ENCODE measurements at regions not wholly inside any gene's neighbourhood (a gene's known extent, or its start where the extent isn't known, plus 50 kb on each side); places are given as distances from the start of the nearest gene placed in this dataset.

DNA sequence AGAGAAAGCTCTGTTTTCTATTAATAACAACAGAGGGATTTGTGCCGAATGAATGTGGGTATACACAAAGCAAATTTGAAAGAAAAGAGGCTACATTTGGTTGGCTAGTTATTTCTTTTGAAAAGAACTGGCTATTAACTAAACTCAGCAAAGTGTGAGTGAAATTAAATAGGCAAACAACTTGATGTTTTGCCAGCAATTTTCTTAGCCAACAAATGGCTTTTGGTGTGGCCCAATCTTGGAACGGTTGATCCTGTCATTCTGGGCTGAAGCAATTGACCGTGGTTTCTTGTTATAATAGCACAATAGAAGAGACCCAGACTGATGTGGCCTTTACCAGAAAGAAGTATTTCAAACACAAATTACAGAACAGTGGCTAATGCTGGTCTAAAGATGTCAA, 898.6 kb downstream of the KCNMA1 start:
- no peak overlapping the region for H2AFZ ChIP-seq (ENCODE audit: low read length)
- H3K36me3 ChIP-seq (ENCODE audit: insufficient read depth, low read length), result no peaks in the 10 kb centered on the region
- no peaks in the 10 kb centered on the region for H3K9me2 ChIP-seq (ENCODE audit: low read depth, low read length)
- no peaks in the 10 kb centered on the region for H3K9me3 ChIP-seq (ENCODE audit: low read length)
- no peak overlapping the region for H3K4me3 ChIP-seq (ENCODE audit: low read depth, low read length, poor library complexity, severe bottlenecking)
- no peak overlapping the region for H3K9ac ChIP-seq (ENCODE audit: low read length)
- H4K20me1 ChIP-seq (ENCODE audit: insufficient read depth, low read length), result no peaks in the 10 kb centered on the region
- no peak overlapping the region for H3K27ac ChIP-seq (ENCODE audit: low read depth, low read length, poor library complexity, severe bottlenecking)
- no peaks in the 10 kb centered on the region for H3F3A ChIP-seq (ENCODE audit: insufficient read depth, low read length)
- H3K4me2 ChIP-seq (ENCODE audit: low read length), result no peak overlapping the region
- no peak for TF ChIP-seq EZH2 (IDR thresholded peaks at IDR 0.05; ENCODE audit: borderline replicate concordance, low read length)
- TF ChIP-seq, protein P1, sequence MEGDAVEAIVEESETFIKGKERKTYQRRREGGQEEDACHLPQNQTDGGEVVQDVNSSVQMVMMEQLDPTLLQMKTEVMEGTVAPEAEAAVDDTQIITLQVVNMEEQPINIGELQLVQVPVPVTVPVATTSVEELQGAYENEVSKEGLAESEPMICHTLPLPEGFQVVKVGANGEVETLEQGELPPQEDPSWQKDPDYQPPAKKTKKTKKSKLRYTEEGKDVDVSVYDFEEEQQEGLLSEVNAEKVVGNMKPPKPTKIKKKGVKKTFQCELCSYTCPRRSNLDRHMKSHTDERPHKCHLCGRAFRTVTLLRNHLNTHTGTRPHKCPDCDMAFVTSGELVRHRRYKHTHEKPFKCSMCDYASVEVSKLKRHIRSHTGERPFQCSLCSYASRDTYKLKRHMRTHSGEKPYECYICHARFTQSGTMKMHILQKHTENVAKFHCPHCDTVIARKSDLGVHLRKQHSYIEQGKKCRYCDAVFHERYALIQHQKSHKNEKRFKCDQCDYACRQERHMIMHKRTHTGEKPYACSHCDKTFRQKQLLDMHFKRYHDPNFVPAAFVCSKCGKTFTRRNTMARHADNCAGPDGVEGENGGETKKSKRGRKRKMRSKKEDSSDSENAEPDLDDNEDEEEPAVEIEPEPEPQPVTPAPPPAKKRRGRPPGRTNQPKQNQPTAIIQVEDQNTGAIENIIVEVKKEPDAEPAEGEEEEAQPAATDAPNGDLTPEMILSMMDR (IDR thresholded peaks at IDR 0.05; ENCODE audit: low read length), result no peak
- H3K79me2 ChIP-seq (ENCODE audit: insufficient read depth, low read length), result no peaks in the 10 kb centered on the region
- no peaks in the 10 kb centered on the region for H3K27me3 ChIP-seq (ENCODE audit: insufficient read depth, low read length)
- no peaks in the 10 kb centered on the region for H3K4me1 ChIP-seq (ENCODE audit: insufficient read depth, low read length, severe bottlenecking)

DNA sequence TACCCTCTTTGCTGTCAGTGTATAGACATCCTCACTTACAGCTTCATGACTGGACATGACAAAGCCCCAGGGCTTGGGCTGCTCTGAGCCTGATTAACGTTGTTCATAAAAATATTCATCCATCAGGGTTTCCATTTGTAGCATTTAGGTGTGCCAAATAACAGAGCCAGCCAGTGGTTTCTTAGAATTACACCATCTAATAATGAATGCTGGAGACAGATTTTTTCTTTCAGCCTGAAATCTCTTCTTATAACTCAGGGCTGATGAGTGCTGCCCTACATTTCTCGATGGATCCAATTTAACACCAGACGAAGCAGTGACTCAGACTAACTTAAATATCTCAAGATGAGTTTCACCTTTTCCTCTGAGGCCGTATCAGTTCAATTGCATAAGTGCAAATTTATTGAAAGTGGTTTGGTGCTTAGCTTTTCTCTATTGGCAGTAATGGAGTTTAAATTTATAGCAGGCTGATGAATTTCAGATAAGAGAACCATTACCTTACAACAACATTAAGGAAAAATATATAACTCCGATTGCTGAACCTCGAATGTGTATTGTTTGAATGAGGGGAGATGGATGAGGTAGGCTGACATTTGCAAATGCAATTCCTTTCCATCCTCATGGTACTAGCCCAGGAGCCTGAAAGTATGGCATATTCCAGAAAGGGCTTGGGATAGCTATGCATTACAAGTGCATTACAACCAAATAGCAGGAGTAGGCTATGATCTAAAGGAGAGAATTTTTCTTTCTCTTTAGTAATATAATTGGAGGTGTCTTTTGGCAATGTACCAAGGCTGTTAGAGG, 900.6 kb downstream of the KCNMA1 start:
- no peaks in the 10 kb centered on the region for H3K36me3 ChIP-seq (ENCODE audit: insufficient read depth, low read length)
- no peaks in the 10 kb centered on the region for H3K9me2 ChIP-seq (ENCODE audit: low read depth, low read length)
- H3K4me2 ChIP-seq (ENCODE audit: low read length), result no peak overlapping the region
- no peaks in the 10 kb centered on the region for H4K20me1 ChIP-seq (ENCODE audit: insufficient read depth, low read length)
- no peak overlapping the region for H3K9ac ChIP-seq (ENCODE audit: low read length)
- TF ChIP-seq, protein P1 (IDR thresholded peaks at IDR 0.05; ENCODE audit: low read length), result no peak
- no peak for TF ChIP-seq EZH2 (IDR thresholded peaks at IDR 0.05; ENCODE audit: borderline replicate concordance, low read length)
- H3K27ac ChIP-seq (ENCODE audit: low read depth, low read length, poor library complexity, severe bottlenecking), result no peak overlapping the region
- H3F3A ChIP-seq (ENCODE audit: insufficient read depth, low read length), result no peaks in the 10 kb centered on the region
- no peaks in the 10 kb centered on the region for H3K4me1 ChIP-seq (ENCODE audit: insufficient read depth, low read length, severe bottlenecking)
- no peaks in the 10 kb centered on the region for H3K27me3 ChIP-seq (ENCODE audit: insufficient read depth, low read length)
- H2AFZ ChIP-seq (ENCODE audit: low read length), result no peak overlapping the region
- no peak overlapping the region for H3K4me3 ChIP-seq (ENCODE audit: low read depth, low read length, poor library complexity, severe bottlenecking)
- no peaks in the 10 kb centered on the region for H3K9me3 ChIP-seq (ENCODE audit: low read length)
- H3K79me2 ChIP-seq (ENCODE audit: insufficient read depth, low read length), result no peaks in the 10 kb centered on the region

DNA sequence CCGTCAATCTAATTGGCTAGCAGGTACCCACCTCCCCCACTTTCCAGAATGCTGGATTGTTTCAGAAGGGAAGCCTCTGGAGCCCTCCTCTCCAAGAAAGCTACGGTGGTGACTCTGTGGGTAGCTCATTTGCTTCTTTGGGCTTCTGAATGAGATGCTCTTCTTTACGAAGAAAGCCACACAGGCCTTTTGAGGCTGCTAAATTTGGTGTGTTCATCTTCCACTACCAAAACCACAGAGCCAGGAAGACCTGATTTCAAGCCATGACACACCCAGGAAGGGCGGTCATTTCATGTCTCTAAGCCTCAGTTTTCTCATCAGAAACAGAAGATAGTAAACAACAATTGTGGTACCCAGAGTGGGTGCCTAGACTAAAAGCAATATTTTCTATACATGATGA, 901.2 kb downstream of the KCNMA1 start:
- H3K9me2 ChIP-seq (ENCODE audit: low read depth, low read length), result no peaks in the 10 kb centered on the region
- no peak overlapping the region for H3K9ac ChIP-seq (ENCODE audit: low read length)
- no peak overlapping the region for H3K27ac ChIP-seq (ENCODE audit: low read depth, low read length, poor library complexity, severe bottlenecking)
- no peaks in the 10 kb centered on the region for H3K27me3 ChIP-seq (ENCODE audit: insufficient read depth, low read length)
- no peak overlapping the region for H3K4me3 ChIP-seq (ENCODE audit: low read depth, low read length, poor library complexity, severe bottlenecking)
- no peaks in the 10 kb centered on the region for H3F3A ChIP-seq (ENCODE audit: insufficient read depth, low read length)
- no peak for TF ChIP-seq EZH2 (IDR thresholded peaks at IDR 0.05; ENCODE audit: borderline replicate concordance, low read length)
- TF ChIP-seq, protein P1 (IDR thresholded peaks at IDR 0.05; ENCODE audit: low read length), result no peak
- H4K20me1 ChIP-seq (ENCODE audit: insufficient read depth, low read length), result no peaks in the 10 kb centered on the region
- H3K4me1 ChIP-seq (ENCODE audit: insufficient read depth, low read length, severe bottlenecking), result no peaks in the 10 kb centered on the region
- no peaks in the 10 kb centered on the region for H3K36me3 ChIP-seq (ENCODE audit: insufficient read depth, low read length)
- H3K4me2 ChIP-seq (ENCODE audit: low read length), result no peak overlapping the region
- H3K79me2 ChIP-seq (ENCODE audit: insufficient read depth, low read length), result no peaks in the 10 kb centered on the region
- H2AFZ ChIP-seq (ENCODE audit: low read length), result no peak overlapping the region
- no peaks in the 10 kb centered on the region for H3K9me3 ChIP-seq (ENCODE audit: low read length)
